C4-2B (cell line): ENCODE measurements at regions not wholly inside any gene's neighbourhood (a gene's known extent, or its start where the extent isn't known, plus 50 kb on each side); places are given as distances from the start of the nearest gene placed in this dataset.

Experiments used
- CTCF ChIP-seq: fragments of 450-650 bp; conservative IDR thresholded peaks from 2 replicates; pipeline ENCODE4 v1.5.1; 2017; ENCODE audit warnings: mild to moderate bottlenecking
- ZFX ChIP-seq: fragments of 450-650 bp; IDR thresholded peaks from 2 replicates; pipeline ENCODE4 v1.6.1; 2017

GRCh38 chr4:10295301-10295700 is 161.9 kb downstream of the ZNF518B start:
- TF ChIP-seq CTCF (no peak), ZFX (no peak)
